ENCODE measurements at regions not wholly inside any gene's neighbourhood (a gene's known extent, or its start where the extent isn't known, plus 50 kb on each side); places are given as distances from the start of the nearest gene placed in this dataset.

GRCh38 chr6:12476484-12476883 is 186.3 kb downstream of the EDN1 start:
- TF ChIP-seq CTCF (IDR thresholded peaks at IDR 0.05) (no peak), POLR2AphosphoS5 (IDR thresholded peaks at IDR 0.05) (no peak), EP300 (IDR thresholded peaks at IDR 0.05) (no peak), POLR2A (IDR thresholded peaks at IDR 0.05) (no peak)
- H3K27me3 ChIP-seq: no peaks in the 10 kb centered on the region
- H3K4me3 ChIP-seq: no peak overlapping the region
- no peak for DNase-seq (ENCODE audit: low spot score in 2 of 2)
- H3K9me3 ChIP-seq: no peaks in the 10 kb centered on the region
- H3K27ac ChIP-seq: no peak overlapping the region
- peaks cover 23% of the 10 kb centered on the region for H3K4me1 ChIP-seq
- no peaks in the 10 kb centered on the region for H3K36me3 ChIP-seq

- no peak for TF ChIP-seq EP300 (IDR thresholded peaks at IDR 0.05)
- no peak for TF ChIP-seq POLR2AphosphoS5 (IDR thresholded peaks at IDR 0.05)
- no peak for TF ChIP-seq POLR2A (IDR thresholded peaks at IDR 0.05)
- no peak for TF ChIP-seq CTCF (IDR thresholded peaks at IDR 0.05)
- H3K4me1 ChIP-seq: peaks cover 16% of the 10 kb centered on the region
- no peaks in the 10 kb centered on the region for H3K36me3 ChIP-seq
- DNase-seq (ENCODE audit: low spot score in 2 of 2): no peak
- H3K4me3 ChIP-seq: no peak overlapping the region
- no peaks in the 10 kb centered on the region for H3K9me3 ChIP-seq
- WGBS: 57% methylated on average over 3 of the region's 3 CpGs
- H3K27ac ChIP-seq: no peak overlapping the region
- H3K27me3 ChIP-seq: no peaks in the 10 kb centered on the region
Measured at GRCh38 chr6:12477616-12478015, 187.5 kb downstream of the EDN1 start.

- no peak overlapping the region for H3K4me3 ChIP-seq
- no peak for DNase-seq (ENCODE audit: low spot score in 2 of 2)
- WGBS: 79% methylated on average over 3 of the region's 3 CpGs
- H3K27me3 ChIP-seq: no peaks in the 10 kb centered on the region
- TF ChIP-seq POLR2AphosphoS5 (IDR thresholded peaks at IDR 0.05): no peak
- TF ChIP-seq EP300 (IDR thresholded peaks at IDR 0.05): no peak
- no peak for TF ChIP-seq CTCF (IDR thresholded peaks at IDR 0.05)
- no peak for TF ChIP-seq POLR2A (IDR thresholded peaks at IDR 0.05)
- no peaks in the 10 kb centered on the region for H3K9me3 ChIP-seq
- H3K4me1 ChIP-seq: peaks cover 5% of the 10 kb centered on the region
- no peaks in the 10 kb centered on the region for H3K36me3 ChIP-seq
- no peak overlapping the region for H3K27ac ChIP-seq
Measured at GRCh38 chr6:12478921-12479320, 188.8 kb downstream of the EDN1 start.

- TF ChIP-seq POLR2AphosphoS5 (IDR thresholded peaks at IDR 0.05): no peak
- TF ChIP-seq POLR2A (IDR thresholded peaks at IDR 0.05): no peak
- TF ChIP-seq CTCF (IDR thresholded peaks at IDR 0.05): no peak
- TF ChIP-seq EP300 (IDR thresholded peaks at IDR 0.05): no peak
- Histone ChIP-seq H3K27me3 (no peaks in the 10 kb centered on the region), H3K4me3 (no peak overlapping the region), H3K9me3 (no peaks in the 10 kb centered on the region), H3K4me1 (no peaks in the 10 kb centered on the region), H3K36me3 (no peaks in the 10 kb centered on the region), H3K27ac (no peak overlapping the region)
- WGBS: 87% methylated on average over 2 of the region's 2 CpGs
- no peak for DNase-seq (ENCODE audit: low spot score in 2 of 2)
Measured at GRCh38 chr6:12479451-12479850, 189.3 kb downstream of the EDN1 start.

- Histone ChIP-seq H3K27ac (no peak overlapping the region), H3K4me1 (peaks cover 2% of the 10 kb centered on the region), H3K36me3 (no peaks in the 10 kb centered on the region), H3K9me3 (no peaks in the 10 kb centered on the region), H3K27me3 (no peaks in the 10 kb centered on the region), H3K4me3 (no peak overlapping the region)
- TF ChIP-seq POLR2AphosphoS5 (IDR thresholded peaks at IDR 0.05) (no peak), POLR2A (IDR thresholded peaks at IDR 0.05) (no peak), EP300 (IDR thresholded peaks at IDR 0.05) (no peak), CTCF (IDR thresholded peaks at IDR 0.05) (no peak)
- DNase-seq (ENCODE audit: low spot score in 2 of 2): no peak
- WGBS: 68% methylated on average over 2 of the region's 2 CpGs
Measured at GRCh38 chr6:12479881-12480280, 189.7 kb downstream of the EDN1 start.

Data from suprapubic skin (tissue), 4 donors.